Omental fat pad (tissue), 3 donors: ENCODE measurements at regions not wholly inside any gene's neighbourhood (a gene's known extent, or its start where the extent isn't known, plus 50 kb on each side); places are given as distances from the start of the nearest gene placed in this dataset.

Experiments
- ATAC-seq: fragments of 150-250 bp; one replicate; pipeline ENCODE4 v1.9.1; 2016; ENCODE audit warnings: mild to moderate bottlenecking, moderate library complexity; ENCODE audit not compliant: low FRiP score
- DNase-seq: peaks from one replicate; pipeline ENCODE4 v3.0.0-alpha.2; 2019; ENCODE audit warnings: low spot score
- TF ChIP-seq, protein P1 (sequence below), 3 donors: fragments of 450-650 bp; IDR thresholded peaks; one replicate each; pipeline ENCODE4 v1.5.1; 2016 to 2017; ENCODE audit warnings: antibody characterized with exemption in 3 of 3, mild to moderate bottlenecking in 3 of 3, moderate library complexity in 2 of 3

- TF ChIP-seq, protein P1, sequence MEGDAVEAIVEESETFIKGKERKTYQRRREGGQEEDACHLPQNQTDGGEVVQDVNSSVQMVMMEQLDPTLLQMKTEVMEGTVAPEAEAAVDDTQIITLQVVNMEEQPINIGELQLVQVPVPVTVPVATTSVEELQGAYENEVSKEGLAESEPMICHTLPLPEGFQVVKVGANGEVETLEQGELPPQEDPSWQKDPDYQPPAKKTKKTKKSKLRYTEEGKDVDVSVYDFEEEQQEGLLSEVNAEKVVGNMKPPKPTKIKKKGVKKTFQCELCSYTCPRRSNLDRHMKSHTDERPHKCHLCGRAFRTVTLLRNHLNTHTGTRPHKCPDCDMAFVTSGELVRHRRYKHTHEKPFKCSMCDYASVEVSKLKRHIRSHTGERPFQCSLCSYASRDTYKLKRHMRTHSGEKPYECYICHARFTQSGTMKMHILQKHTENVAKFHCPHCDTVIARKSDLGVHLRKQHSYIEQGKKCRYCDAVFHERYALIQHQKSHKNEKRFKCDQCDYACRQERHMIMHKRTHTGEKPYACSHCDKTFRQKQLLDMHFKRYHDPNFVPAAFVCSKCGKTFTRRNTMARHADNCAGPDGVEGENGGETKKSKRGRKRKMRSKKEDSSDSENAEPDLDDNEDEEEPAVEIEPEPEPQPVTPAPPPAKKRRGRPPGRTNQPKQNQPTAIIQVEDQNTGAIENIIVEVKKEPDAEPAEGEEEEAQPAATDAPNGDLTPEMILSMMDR (IDR thresholded peaks at IDR 0.05): no peak
- ATAC-seq (no peak), DNase-seq (no peak)
Measured at GRCh38 chr1:244164511-244164890, 113.4 kb downstream of the ZBTB18 start.

- ATAC-seq (no peak), DNase-seq (no peak)
- TF ChIP-seq, protein P1 (IDR thresholded peaks at IDR 0.05): no peak
Measured at GRCh38 chr1:244165021-244165420, 113.9 kb downstream of the ZBTB18 start.

DNA sequence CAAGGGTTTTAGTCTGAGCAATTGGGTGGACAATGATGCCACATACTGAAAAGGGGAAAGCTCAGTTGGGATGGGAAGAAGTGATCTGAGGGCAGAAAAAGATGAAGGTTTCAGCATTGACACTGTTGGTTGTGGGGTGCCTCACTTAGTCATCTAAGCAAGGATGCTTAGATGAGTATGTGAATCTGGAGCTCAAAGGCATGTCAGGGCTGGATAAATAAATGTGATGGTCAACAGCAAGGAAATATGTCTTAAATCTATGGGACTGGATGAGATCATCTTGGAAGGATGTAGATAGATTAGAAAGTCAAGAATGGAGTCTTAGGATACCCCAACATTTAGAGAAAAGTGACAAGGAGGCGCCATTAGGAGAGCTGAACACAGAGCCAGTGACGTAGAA, 114.6 kb downstream of the ZBTB18 start:
- no peak for ATAC-seq
- TF ChIP-seq, protein P1 (IDR thresholded peaks at IDR 0.05): no peak
- no peak for DNase-seq

- DNase-seq (no peak), ATAC-seq (no peak)
- TF ChIP-seq, protein P1 (IDR thresholded peaks at IDR 0.05): no peak
Measured at GRCh38 chr1:244171241-244171985, 120.3 kb downstream of the ZBTB18 start.

DNA sequence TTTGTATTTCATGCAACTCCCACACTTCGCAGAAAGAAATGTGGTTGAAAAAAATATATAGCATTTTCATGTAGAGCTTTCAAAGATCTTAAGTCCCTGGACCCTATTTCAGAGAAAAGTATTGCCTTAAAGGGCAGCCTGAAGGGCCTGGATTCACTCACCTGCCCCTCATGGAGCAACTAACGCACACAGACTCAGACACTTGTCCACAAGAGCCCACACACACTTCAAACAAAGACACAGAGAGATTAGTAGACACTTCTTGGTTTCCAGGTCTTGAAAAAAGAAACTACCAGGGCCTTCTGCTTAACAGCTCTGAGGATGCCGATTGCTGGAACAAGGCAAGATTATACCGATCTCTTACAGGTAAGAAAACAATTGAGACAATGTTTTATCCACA, 122.2 kb downstream of the ZBTB18 start:
- DNase-seq: no peak
- TF ChIP-seq, protein P1 (IDR thresholded peaks at IDR 0.05): no peak
- ATAC-seq: no peak

- TF ChIP-seq, protein P1 (IDR thresholded peaks at IDR 0.05): no peak
- ATAC-seq: no peak
- no peak for DNase-seq
Measured at GRCh38 chr1:244173769-244174168, 122.7 kb downstream of the ZBTB18 start.

GRCh38 chr1:244174922-244175521, 123.9 kb downstream of the ZBTB18 start:
- TF ChIP-seq, protein P1 (IDR thresholded peaks at IDR 0.05): no peak
- ATAC-seq: no peak
- DNase-seq: no peak
